ENCODE measurements at regions not wholly inside any gene's neighbourhood (a gene's known extent, or its start where the extent isn't known, plus 50 kb on each side); places are given as distances from the start of the nearest gene placed in this dataset.

GRCh38 chr20:60794674-60795073 lies 457.4 kb upstream of the CDH4 start:
- TF ChIP-seq TAF1 (IDR thresholded peaks at IDR 0.05; ENCODE audit: borderline replicate concordance, low read depth, low read length), result no peak
- no peak for TF ChIP-seq REST (IDR thresholded peaks at IDR 0.05; ENCODE audit: low read depth, low read length)
- no peak for TF ChIP-seq EZH2phosphoT487 (IDR thresholded peaks at IDR 0.05; ENCODE audit: borderline replicate concordance, low read depth)
- no peak for TF ChIP-seq NFIC (IDR thresholded peaks at IDR 0.05; ENCODE audit: borderline replicate concordance)
- TF ChIP-seq POLR2AphosphoS5 (IDR thresholded peaks at IDR 0.05; ENCODE audit: low read depth, low read length), result no peak
- TF ChIP-seq YY1 (IDR thresholded peaks at IDR 0.05; ENCODE audit: low read depth), result no peak
- TF ChIP-seq CTCF (IDR thresholded peaks at IDR 0.05), result no peak
- TF ChIP-seq GABPA (IDR thresholded peaks at IDR 0.05; ENCODE audit: low read depth), result no peak
- TF ChIP-seq GATA2 (CRISPR knock-in tag; IDR thresholded peaks at IDR 0.05), result no peak
- TF ChIP-seq RCOR1 (IDR thresholded peaks at IDR 0.05; ENCODE audit: low read length), result no peak

Measured in SK-N-SH (cell line).